Endothelial cell of umbilical vein (primary cell): ENCODE measurements at regions not wholly inside any gene's neighbourhood (a gene's known extent, or its start where the extent isn't known, plus 50 kb on each side); places are given as distances from the start of the nearest gene placed in this dataset.

ENCODE experiments used
- BruUV-seq: library from RNA; stranded (reverse); fragments of 400-500 nt; replicated peaks from 2 replicates; lab custom pipeline; 2021; lab: Mats Ljungman, UMichigan
- CTCF ChIA-PET: fragments of 300-600, 350-600 bp; sonication (Branson Sonifier 250); formaldehyde crosslinking; loops from one replicate; lab custom pipeline; 2021; ENCODE audit warnings: antibody characterized with exemption, inconsistent platforms; lab: Charles Lee
- POLR2A ChIA-PET: fragments of 300-600, 350-600 bp; sonication (Branson Sonifier 250); formaldehyde crosslinking; loops from one replicate; lab custom pipeline; 2021; ENCODE audit warnings: antibody characterized with exemption, inconsistent platforms; lab: Charles Lee
- DNase-seq: peaks from one replicate; pipeline ENCODE4 v3.0.0-alpha.2; 2011; ENCODE audit warnings: low read depth, low spot score
- FAIRE-seq: peaks from 2 replicates; lab custom pipeline; 2011; peaks lifted over from hg19 to GRCh38; lab: Jason Lieb, UNC
- H2AFZ ChIP-seq: 2 replicates; pipeline ENCODE4 v1.6.0; 2012; ENCODE audit warnings: low read depth, low read length, control low read depth, inconsistent platforms
- H3K27ac ChIP-seq: 2 replicates; pipeline ENCODE4 v1.5.1; 2011; ENCODE audit warnings: low read depth, mild to moderate bottlenecking, control low read depth, low read length, moderate library complexity; ENCODE audit not compliant: insufficient read depth
- H3K27me3 ChIP-seq, 2 experiments: 2 replicates each; pipeline versions ENCODE4 v1.6.0 to v1.6.1; 2011; ENCODE audit warnings: low read length in 2 of 2, mixed read lengths in 1 of 2; ENCODE audit not compliant: control insufficient read depth in 2 of 2, insufficient read depth in 2 of 2
- H3K36me3 ChIP-seq, 2 experiments: 2 replicates in 1 of 2; 3 replicates in 1 of 2; pipeline ENCODE4 v1.5.1; 2011; ENCODE audit warnings: low read length in 2 of 2, mild to moderate bottlenecking in 1 of 2, moderate library complexity in 1 of 2; ENCODE audit not compliant: control insufficient read depth in 2 of 2, insufficient read depth in 2 of 2; ENCODE audit errors: extremely low read depth in 1 of 2
- H3K4me1 ChIP-seq: 3 replicates; pipeline ENCODE4 v1.5.1; 2011; ENCODE audit warnings: mild to moderate bottlenecking, low read length; ENCODE audit not compliant: control insufficient read depth, insufficient read depth; ENCODE audit errors: extremely low read depth
- H3K4me2 ChIP-seq: 2 replicates; pipeline ENCODE4 v1.6.1; 2011; ENCODE audit warnings: low read length, control low read depth, mixed read lengths; ENCODE audit not compliant: insufficient read depth
- H3K4me3 ChIP-seq, 3 experiments: fragments of 200-600 bp in 1 of 3; sonication (generic), shearing (Covaris generic) in 1 of 3; replicated peaks in 1 of 3; 2 replicates each; pipeline ENCODE4 v1.5.1; 2011 to 2016; ENCODE audit warnings: control low read depth in 3 of 3, low read length in 3 of 3, mild to moderate bottlenecking in 2 of 3, inconsistent platforms in 1 of 3, low read depth in 1 of 3, moderate library complexity in 1 of 3; ENCODE audit not compliant: insufficient read depth in 1 of 3
- H3K79me2 ChIP-seq: 2 replicates; pipeline ENCODE4 v1.6.0; 2012; ENCODE audit warnings: low read length, inconsistent platforms; ENCODE audit not compliant: control insufficient read depth, insufficient read depth
- H3K9ac ChIP-seq: replicated peaks from 2 replicates; pipeline ENCODE3; 2011; ENCODE audit warnings: low read length, control low read depth; ENCODE audit not compliant: insufficient read depth; ENCODE audit errors: extremely low read depth
- H3K9me1 ChIP-seq: replicated peaks from 3 replicates; pipeline ENCODE4 v1.6.0; 2011; ENCODE audit warnings: mild to moderate bottlenecking, low read length; ENCODE audit not compliant: control insufficient read depth, insufficient read depth; ENCODE audit errors: extremely low read depth
- H3K9me3 ChIP-seq: replicated peaks from 2 replicates; pipeline ENCODE4 v1.5.1; 2012; ENCODE audit warnings: low read length, inconsistent platforms; ENCODE audit not compliant: control insufficient read depth, insufficient read depth
- H4K20me1 ChIP-seq: replicated peaks from 2 replicates; pipeline ENCODE3; 2011; ENCODE audit warnings: mild to moderate bottlenecking, low read length; ENCODE audit not compliant: control insufficient read depth, insufficient read depth; ENCODE audit errors: extremely low read depth
- CTCF ChIP-seq, 2 donors: IDR thresholded peaks; 1 replicate in 1 of 2; 2 replicates in 1 of 2; pipeline ENCODE4 v1.5.1; 2011; ENCODE audit warnings: low read length in 2 of 2, mild to moderate bottlenecking in 2 of 2, moderate library complexity in 2 of 2, control low read depth in 1 of 2, inconsistent platforms in 1 of 2, low read depth in 1 of 2; ENCODE audit not compliant: insufficient read depth in 1 of 2; ENCODE audit errors: extremely low read depth in 1 of 2
- EZH2 ChIP-seq: IDR thresholded peaks from 2 replicates; pipeline ENCODE4 v1.6.1; 2012; ENCODE audit warnings: borderline replicate concordance, low read depth, mild to moderate bottlenecking, moderate library complexity, low read length, inconsistent platforms; ENCODE audit not compliant: severe bottlenecking
- FOS ChIP-seq: IDR thresholded peaks from 2 replicates; pipeline ENCODE4 v1.6.1; 2011; ENCODE audit warnings: mild to moderate bottlenecking, low read length, moderate library complexity, borderline replicate concordance; ENCODE audit not compliant: insufficient read depth
- GATA2 ChIP-seq: IDR thresholded peaks from 2 replicates; pipeline ENCODE4 v1.7.0; 2011; ENCODE audit warnings: low read depth, mild to moderate bottlenecking, moderate library complexity, mixed read lengths, low read length; ENCODE audit not compliant: insufficient read length, insufficient read depth
- JUN ChIP-seq: IDR thresholded peaks from 2 replicates; pipeline ENCODE4 v1.6.1; 2011; ENCODE audit warnings: borderline replicate concordance, low read depth; ENCODE audit not compliant: insufficient read length, insufficient read depth
- MYC ChIP-seq: IDR thresholded peaks from one replicate; pipeline ENCODE4 v1.6.1; 2011; ENCODE audit warnings: mild to moderate bottlenecking, low read depth, low read length
- POLR2A ChIP-seq: IDR thresholded peaks from 2 replicates; pipeline ENCODE4 v1.6.1; 2012; ENCODE audit warnings: low read depth, mild to moderate bottlenecking, control low read depth, low read length
- POLR2AphosphoS5 ChIP-seq: IDR thresholded peaks from 2 replicates; pipeline ENCODE4 v1.6.1; 2012; ENCODE audit warnings: low read depth, mild to moderate bottlenecking, control low read depth, low read length, moderate library complexity; ENCODE audit not compliant: insufficient read depth
- dilution Hi-C: fragments of 300-500 bp; cut with MboI; formaldehyde crosslinking; loops from one replicate; pipeline ENCODE4 v1.15.0; 2019; ENCODE audit warnings: low sequenced_read_pairs; ENCODE audit not compliant: extremely low pct_ligation_motif_present
- intact Hi-C: fragments of 100-400 bp; cut with micrococcal nuclease; formaldehyde crosslinking; loops from one replicate; pipeline ENCODE4 v1.10.0; 2022
- TF ChIP-seq, protein P1 (sequence below): IDR thresholded peaks from 2 replicates; pipeline ENCODE4 v1.6.1; 2011; ENCODE audit not compliant: insufficient read depth, insufficient read length

- Histone ChIP-seq H3K9me1 (no peaks in the 10 kb centered on the region), H3K9me3 (peaks cover 6% of the 10 kb centered on the region), H4K20me1 (no peaks in the 10 kb centered on the region), H3K79me2 (no peaks in the 10 kb centered on the region), H3K4me2 (no peak overlapping the region), H2AFZ (no peak overlapping the region), H3K9ac (no peak overlapping the region), H3K4me3 (no peak overlapping the region), H3K27me3 (no peaks in the 10 kb centered on the region), H3K36me3 (no peaks in the 10 kb centered on the region), H3K4me1 (no peaks in the 10 kb centered on the region), H3K27ac (no peak overlapping the region)
- TF ChIP-seq CTCF (IDR thresholded peaks at IDR 0.05; ENCODE audit: extremely low read depth in 1 of 2, insufficient read depth in 1 of 2, low read depth in 1 of 2, low read length in 2 of 2) (no peak), FOS (no peak), POLR2AphosphoS5 (no peak), MYC (no peak), JUN (no peak), POLR2A (no peak), EZH2 (no peak), GATA2 (no peak)
- TF ChIP-seq, protein P1, sequence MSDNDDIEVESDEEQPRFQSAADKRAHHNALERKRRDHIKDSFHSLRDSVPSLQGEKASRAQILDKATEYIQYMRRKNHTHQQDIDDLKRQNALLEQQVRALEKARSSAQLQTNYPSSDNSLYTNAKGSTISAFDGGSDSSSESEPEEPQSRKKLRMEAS, result no peak
- dilution Hi-C loops, result no loop called here
- DNase-seq (no peak), FAIRE-seq (no peak)
- no TSS peak for BruUV-seq
- intact Hi-C loops, result no loop called here
- POLR2A ChIA-PET, result no interaction called here
- CTCF ChIA-PET, result no interaction called here
Observed at GRCh38 chr13:84574851-84575250, 692.6 kb upstream of the SLITRK1 start.
